ENCODE measurements at regions not wholly inside any gene's neighbourhood (a gene's known extent, or its start where the extent isn't known, plus 50 kb on each side); places are given as distances from the start of the nearest gene placed in this dataset.

DNA sequence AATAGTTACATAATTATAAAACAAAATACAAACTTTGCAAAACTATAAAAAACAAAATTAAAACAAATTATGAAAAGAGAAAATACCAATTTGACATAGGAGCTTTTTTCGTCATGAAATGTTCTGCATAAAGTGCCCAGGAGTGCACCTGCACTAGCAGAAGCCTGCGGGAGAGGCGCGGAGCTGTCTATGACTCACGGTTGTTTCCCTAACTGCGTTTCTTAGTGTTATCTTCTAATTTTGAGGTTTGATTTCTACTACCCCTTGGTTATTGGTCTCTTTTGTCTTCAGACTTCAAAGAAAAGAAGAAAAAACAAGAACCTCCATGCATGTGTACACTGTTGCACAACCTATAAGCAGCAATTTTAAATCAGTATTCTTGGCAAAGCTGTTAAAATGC is 740.9 kb upstream of the LRRC4C start:
- TF ChIP-seq EP300 (IDR thresholded peaks at IDR 0.05; ENCODE audit: borderline replicate concordance), result no peak
- TF ChIP-seq, protein P1, sequence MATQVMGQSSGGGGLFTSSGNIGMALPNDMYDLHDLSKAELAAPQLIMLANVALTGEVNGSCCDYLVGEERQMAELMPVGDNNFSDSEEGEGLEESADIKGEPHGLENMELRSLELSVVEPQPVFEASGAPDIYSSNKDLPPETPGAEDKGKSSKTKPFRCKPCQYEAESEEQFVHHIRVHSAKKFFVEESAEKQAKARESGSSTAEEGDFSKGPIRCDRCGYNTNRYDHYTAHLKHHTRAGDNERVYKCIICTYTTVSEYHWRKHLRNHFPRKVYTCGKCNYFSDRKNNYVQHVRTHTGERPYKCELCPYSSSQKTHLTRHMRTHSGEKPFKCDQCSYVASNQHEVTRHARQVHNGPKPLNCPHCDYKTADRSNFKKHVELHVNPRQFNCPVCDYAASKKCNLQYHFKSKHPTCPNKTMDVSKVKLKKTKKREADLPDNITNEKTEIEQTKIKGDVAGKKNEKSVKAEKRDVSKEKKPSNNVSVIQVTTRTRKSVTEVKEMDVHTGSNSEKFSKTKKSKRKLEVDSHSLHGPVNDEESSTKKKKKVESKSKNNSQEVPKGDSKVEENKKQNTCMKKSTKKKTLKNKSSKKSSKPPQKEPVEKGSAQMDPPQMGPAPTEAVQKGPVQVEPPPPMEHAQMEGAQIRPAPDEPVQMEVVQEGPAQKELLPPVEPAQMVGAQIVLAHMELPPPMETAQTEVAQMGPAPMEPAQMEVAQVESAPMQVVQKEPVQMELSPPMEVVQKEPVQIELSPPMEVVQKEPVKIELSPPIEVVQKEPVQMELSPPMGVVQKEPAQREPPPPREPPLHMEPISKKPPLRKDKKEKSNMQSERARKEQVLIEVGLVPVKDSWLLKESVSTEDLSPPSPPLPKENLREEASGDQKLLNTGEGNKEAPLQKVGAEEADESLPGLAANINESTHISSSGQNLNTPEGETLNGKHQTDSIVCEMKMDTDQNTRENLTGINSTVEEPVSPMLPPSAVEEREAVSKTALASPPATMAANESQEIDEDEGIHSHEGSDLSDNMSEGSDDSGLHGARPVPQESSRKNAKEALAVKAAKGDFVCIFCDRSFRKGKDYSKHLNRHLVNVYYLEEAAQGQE (IDR thresholded peaks at IDR 0.05; ENCODE audit: low read depth), result no peak
- TF ChIP-seq TAF1 (IDR thresholded peaks at IDR 0.05; ENCODE audit: low read depth), result no peak
- TF ChIP-seq TEAD4 (IDR thresholded peaks at IDR 0.05), result no peak
- TF ChIP-seq RAD21 (IDR thresholded peaks at IDR 0.05; ENCODE audit: low read depth), result no peak
